Fibroblast of lung (primary cell): ENCODE measurements at regions not wholly inside any gene's neighbourhood (a gene's known extent, or its start where the extent isn't known, plus 50 kb on each side); places are given as distances from the start of the nearest gene placed in this dataset.

Source experiments
- EZH2 ChIP-seq: IDR thresholded peaks from 2 replicates; pipeline ENCODE4 v1.5.1; 2012; ENCODE audit warnings: low read length, control low read depth, mild to moderate bottlenecking; ENCODE audit errors: missing control alignments
- TF ChIP-seq, protein P1 (sequence below), 2 donors: IDR thresholded peaks in 1 of 2; conservative IDR thresholded peaks in 1 of 2; 1 replicate in 1 of 2; 2 replicates in 1 of 2; pipeline ENCODE4 v1.5.1; 2011 to 2012; ENCODE audit warnings: low read length in 2 of 2, control low read depth in 1 of 2, inconsistent platforms in 1 of 2, low read depth in 1 of 2, mild to moderate bottlenecking in 1 of 2

DNA sequence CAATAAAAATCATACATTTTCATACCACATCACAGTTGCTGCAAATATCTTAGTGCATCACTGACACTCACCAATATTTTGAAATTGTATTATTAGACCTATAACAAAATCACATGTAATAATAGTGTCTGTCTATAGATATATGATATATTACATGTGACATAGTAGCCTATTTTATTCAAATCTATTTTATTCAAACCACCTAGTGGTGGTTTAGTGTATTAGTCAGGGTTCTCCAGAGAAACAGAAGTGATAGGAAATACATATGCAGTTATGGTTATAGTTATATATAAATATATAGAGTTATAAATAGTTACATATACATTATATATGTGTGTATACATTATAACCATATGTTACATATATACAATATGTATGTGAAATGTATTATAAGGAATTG, 366.5 kb upstream of the ARID1B start:
- TF ChIP-seq, protein P1, sequence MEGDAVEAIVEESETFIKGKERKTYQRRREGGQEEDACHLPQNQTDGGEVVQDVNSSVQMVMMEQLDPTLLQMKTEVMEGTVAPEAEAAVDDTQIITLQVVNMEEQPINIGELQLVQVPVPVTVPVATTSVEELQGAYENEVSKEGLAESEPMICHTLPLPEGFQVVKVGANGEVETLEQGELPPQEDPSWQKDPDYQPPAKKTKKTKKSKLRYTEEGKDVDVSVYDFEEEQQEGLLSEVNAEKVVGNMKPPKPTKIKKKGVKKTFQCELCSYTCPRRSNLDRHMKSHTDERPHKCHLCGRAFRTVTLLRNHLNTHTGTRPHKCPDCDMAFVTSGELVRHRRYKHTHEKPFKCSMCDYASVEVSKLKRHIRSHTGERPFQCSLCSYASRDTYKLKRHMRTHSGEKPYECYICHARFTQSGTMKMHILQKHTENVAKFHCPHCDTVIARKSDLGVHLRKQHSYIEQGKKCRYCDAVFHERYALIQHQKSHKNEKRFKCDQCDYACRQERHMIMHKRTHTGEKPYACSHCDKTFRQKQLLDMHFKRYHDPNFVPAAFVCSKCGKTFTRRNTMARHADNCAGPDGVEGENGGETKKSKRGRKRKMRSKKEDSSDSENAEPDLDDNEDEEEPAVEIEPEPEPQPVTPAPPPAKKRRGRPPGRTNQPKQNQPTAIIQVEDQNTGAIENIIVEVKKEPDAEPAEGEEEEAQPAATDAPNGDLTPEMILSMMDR (conservative IDR thresholded peaks at IDR 0.05 in 1 of 2, IDR thresholded peaks at IDR 0.05 in 1 of 2; ENCODE audit: low read depth in 1 of 2, low read length in 2 of 2): peak in 1 of 2 donors; percentile 6
- no peak for TF ChIP-seq EZH2
